ENCODE measurements at regions not wholly inside any gene's neighbourhood (a gene's known extent, or its start where the extent isn't known, plus 50 kb on each side); places are given as distances from the start of the nearest gene placed in this dataset.

- H3K9me3 ChIP-seq (replicated peaks; ENCODE audit: control insufficient read depth, insufficient read depth, low read length), result peaks cover 20% of the 10 kb centered on the region
- FAIRE-seq, result no peak
- in situ Hi-C loops (cut with MboI), result loop anchor here (5.0 to 10.0 kb wide), 2 partner anchors 366 to 798 kb away; partner anchors contain the start of gene CXXC4
- peak overlapping the region; percentile 31; the same call in 1 of the 2 replicates for H2AFZ ChIP-seq (ENCODE audit: control insufficient read depth, low read depth, low read length)
- no peaks in the 10 kb centered on the region for H3K36me3 ChIP-seq (ENCODE audit: control insufficient read depth in 2 of 2, insufficient read depth in 2 of 2, low read length in 1 of 2)
- BruUV-seq (replicated peaks), result no TSS peak
- ChIA-PET POLR2A (interaction anchor here (0.7 kb wide), 1 partner anchor 131 kb away, joined by 3 read pairs; no protein-coding TSS in a partner anchor), CTCF (interaction anchor here (0.6 to 4.5 kb wide), 45 partner anchors 8 to 795 kb away, joined by 3 to 48 read pairs (median 4); no protein-coding TSS in a partner anchor), RAD21 (ENCODE audit: unreplicated experiment) (interaction anchor here (0.6 to 3.5 kb wide), 26 partner anchors 10 to 796 kb away, joined by 3 to 19 read pairs (median 3); no protein-coding TSS in a partner anchor), SMC1A (ENCODE audit: uncharacterized antibody, unreplicated experiment) (interaction anchor here (0.8 to 4.7 kb wide), 27 partner anchors 10 to 796 kb away, joined by 3 to 35 read pairs (median 4); no protein-coding TSS in a partner anchor)
- no peaks in the 10 kb centered on the region for H4K20me1 ChIP-seq (ENCODE audit: control insufficient read depth, insufficient read depth)
- intact Hi-C loops (cut with micrococcal nuclease; ENCODE audit: unreplicated experiment), result loop anchor here (1.0 to 5.0 kb wide), 7 partner anchors 163 to 845 kb away; no protein-coding TSS in a partner anchor
- H3K9ac ChIP-seq (ENCODE audit: control insufficient read depth, insufficient read depth, low read length), result no peak overlapping the region
- peak; percentile 94 for ATAC-seq
- no peak overlapping the region for H3K4me3 ChIP-seq
- H3K4me1 ChIP-seq (ENCODE audit: control insufficient read depth, insufficient read depth, low read length), result no peaks in the 10 kb centered on the region
- H3K27ac ChIP-seq (ENCODE audit: control insufficient read depth, insufficient read depth), result no peak overlapping the region
- H3K27me3 ChIP-seq (replicated peaks in 1 of 2; ENCODE audit: control insufficient read depth in 2 of 2, insufficient read depth in 2 of 2, low read length in 1 of 2), result no peaks in the 10 kb centered on the region
- no peak overlapping the region for H3K4me2 ChIP-seq (ENCODE audit: control insufficient read depth, insufficient read depth)
- 48% methylated on average over 4 of the region's 4 CpGs for WGBS (ENCODE audit: insufficient coverage, insufficient replicate concordance, low lambda C conversion rate, missing lambda C conversion rate)
- DNase-seq (ENCODE audit: low read depth, low spot score), result peak; percentile 72
- no peaks in the 10 kb centered on the region for H3K79me2 ChIP-seq (ENCODE audit: control insufficient read depth, insufficient read depth, low read length)
- TF ChIP-seq E2F8 (IDR thresholded peaks at IDR 0.05; ENCODE audit: low read depth, partially characterized antibody) (no peak), RELA (IDR thresholded peaks at IDR 0.05; ENCODE audit: borderline replicate concordance, partially characterized antibody) (no peak), ZNF274 (IDR thresholded peaks at IDR 0.05; ENCODE audit: insufficient read depth, insufficient read length) (no peak), RAD21 (IDR thresholded peaks at IDR 0.05; ENCODE audit: insufficient read depth, low read depth, low read length) (peak; percentile 100), CHD4 (IDR thresholded peaks at IDR 0.05) (no peak), NR2F1 (conservative IDR thresholded peaks at IDR 0.05) (no peak), MLLT1 (IDR thresholded peaks at IDR 0.05) (no peak), ASH2L (IDR thresholded peaks at IDR 0.05; ENCODE audit: borderline replicate concordance, low read depth) (no peak), TBL1XR1 (IDR thresholded peaks at IDR 0.05; ENCODE audit: low read depth, low read length) (no peak), SMAD1 (IDR thresholded peaks at IDR 0.05; ENCODE audit: low read depth, partially characterized antibody) (no peak), KLF5 (IDR thresholded peaks at IDR 0.05; ENCODE audit: partially characterized antibody) (no peak), TCF3 (IDR thresholded peaks at IDR 0.05; ENCODE audit: borderline replicate concordance, insufficient read depth, low read depth, low read length) (no peak), ZNF217 (IDR thresholded peaks at IDR 0.05) (no peak), SIN3A (IDR thresholded peaks at IDR 0.05; ENCODE audit: low read depth, low read length) (no peak), CBX3 (IDR thresholded peaks at IDR 0.05; ENCODE audit: borderline replicate concordance, low read depth) (no peak), ZZZ3 (IDR thresholded peaks at IDR 0.05; ENCODE audit: control insufficient read depth, insufficient read length, low read depth) (no peak), USF1 (IDR thresholded peaks at IDR 0.05; ENCODE audit: borderline replicate concordance, extremely low read length, insufficient read depth, low read depth, low read length) (no peak)
These were observed 286.2 kb upstream of the TET2 start for GRCh38 chr4:104860238-104861123.

All from GM12878 (cell line).